OCI-LY7 (cell line): ENCODE measurements at regions not wholly inside any gene's neighbourhood (a gene's known extent, or its start where the extent isn't known, plus 50 kb on each side); places are given as distances from the start of the nearest gene placed in this dataset.

Experiments
- BruUV-seq: library from RNA; stranded (reverse); fragments of 400-500 nt; replicated peaks from 2 replicates; lab custom pipeline; 2021; lab: Mats Ljungman, UMichigan
- CTCF ChIA-PET: fragments of 300-600 bp; sonication (Branson Sonifier 250); formaldehyde crosslinking; loops from one replicate; lab custom pipeline; 2022; ENCODE audit warnings: antibody characterized with exemption; ENCODE audit not compliant: unreplicated experiment; lab: Charles Lee
- POLR2A ChIA-PET: fragments of 300-600 bp; sonication (Branson Sonifier 250); formaldehyde crosslinking; loops from one replicate; lab custom pipeline; 2022; ENCODE audit warnings: antibody characterized with exemption; lab: Charles Lee
- DNase-seq: peaks from one replicate; pipeline ENCODE4 v3.0.0-alpha.2; 2015; ENCODE audit warnings: low spot score
- H2AFZ ChIP-seq: fragments of 200-600 bp; sonication (generic), shearing (Covaris generic); 2 replicates; pipeline ENCODE4 v1.6.1; 2014; ENCODE audit warnings: mild to moderate bottlenecking, antibody characterized with exemption, low read length, moderate library complexity
- H3K27ac ChIP-seq: fragments of 200-600 bp; sonication (generic); 2 replicates; pipeline ENCODE4 v1.5.1; 2014; ENCODE audit warnings: mixed run types, low read depth, mild to moderate bottlenecking, moderate library complexity, low read length, inconsistent platforms; ENCODE audit not compliant: poor library complexity, severe bottlenecking
- H3K36me3 ChIP-seq: fragments of 200-600 bp; sonication (generic); 2 replicates; pipeline ENCODE4 v1.6.1; 2014; ENCODE audit warnings: mild to moderate bottlenecking, antibody characterized with exemption, low read length, moderate library complexity, mixed read lengths; ENCODE audit not compliant: insufficient read depth
- H3K4me1 ChIP-seq: fragments of 200-600 bp; sonication (generic); 2 replicates; pipeline ENCODE4 v1.5.1; 2014; ENCODE audit warnings: mild to moderate bottlenecking, low read length; ENCODE audit not compliant: insufficient read depth, poor library complexity, severe bottlenecking
- H3K4me2 ChIP-seq: fragments of 200-600 bp; sonication (generic); 2 replicates; pipeline ENCODE4 v1.6.1; 2014; ENCODE audit warnings: mild to moderate bottlenecking, low read length
- H3K4me3 ChIP-seq: fragments of 200-600 bp; sonication (generic); 2 replicates; pipeline ENCODE4 v1.5.1; 2014; ENCODE audit warnings: mild to moderate bottlenecking, low read depth, low read length; ENCODE audit not compliant: poor library complexity, severe bottlenecking
- H3K79me2 ChIP-seq: fragments of 200-600 bp; sonication (generic); 2 replicates; pipeline ENCODE4 v1.6.1; 2016; ENCODE audit warnings: low read depth, mild to moderate bottlenecking, low read length, moderate library complexity, mixed read lengths; ENCODE audit not compliant: insufficient read depth
- H3K9me2 ChIP-seq: fragments of 200-600 bp; sonication (generic); 2 replicates; pipeline ENCODE4 v1.6.1; 2016; ENCODE audit warnings: mild to moderate bottlenecking, low read length, mixed read lengths; ENCODE audit not compliant: insufficient read depth
- H3K9me3 ChIP-seq: fragments of 200-600 bp; sonication (generic); 2 replicates; pipeline ENCODE4 v1.6.1; 2014; ENCODE audit warnings: mild to moderate bottlenecking, mixed run types, low read length, mixed read lengths
- H4K20me1 ChIP-seq: fragments of 200-600 bp; sonication (generic); 2 replicates; pipeline ENCODE4 v1.6.1; 2014; ENCODE audit warnings: mild to moderate bottlenecking, antibody characterized with exemption, low read length, moderate library complexity, mixed read lengths; ENCODE audit not compliant: insufficient read depth
- CTCF ChIP-seq: fragments of 200-600 bp; sonication (generic); conservative IDR thresholded peaks from 2 replicates; pipeline ENCODE4 v1.5.1; 2014; ENCODE audit warnings: mild to moderate bottlenecking, antibody characterized with exemption, low read length, moderate library complexity, mixed read lengths
- EZH2phosphoT487 ChIP-seq: fragments of 200-600 bp; sonication (generic); IDR thresholded peaks from 2 replicates; pipeline ENCODE4 v1.6.1; 2018; ENCODE audit warnings: low read depth, borderline replicate concordance, mild to moderate bottlenecking, mixed run types, antibody characterized with exemption, low read length, moderate library complexity, mixed read lengths
- intact Hi-C: fragments of 100-400 bp; cut with micrococcal nuclease; formaldehyde crosslinking; loops from one replicate; pipeline ENCODE4 v1.10.0; 2022; ENCODE audit not compliant: unreplicated experiment

DNA sequence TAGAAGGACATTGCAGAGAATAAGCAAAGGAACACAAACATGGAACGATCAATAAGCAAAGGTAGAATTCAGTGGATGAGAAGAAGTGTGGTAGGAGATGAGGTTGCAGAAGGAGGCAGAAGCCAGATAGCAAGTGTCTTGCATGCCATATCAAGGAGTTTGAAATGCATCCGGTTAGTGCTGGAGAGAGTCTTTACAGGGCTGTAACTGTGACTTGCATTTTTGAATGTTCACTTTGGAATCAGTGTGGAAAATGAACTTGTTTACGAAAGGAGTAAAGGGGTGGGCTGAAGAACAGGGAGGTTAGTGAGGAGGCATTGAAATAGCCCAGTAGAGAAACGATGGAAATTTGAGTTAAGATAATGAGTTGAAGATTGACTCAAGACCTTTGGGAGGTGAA is 90.7 kb upstream of the MBNL2 start:
- TF ChIP-seq CTCF (no peak), EZH2phosphoT487 (no peak)
- Histone ChIP-seq H3K79me2 (no peaks in the 10 kb centered on the region), H3K9me3 (no peaks in the 10 kb centered on the region), H3K4me1 (no peaks in the 10 kb centered on the region), H2AFZ (no peak overlapping the region), H4K20me1 (no peaks in the 10 kb centered on the region), H3K9me2 (no peaks in the 10 kb centered on the region), H3K27ac (no peak overlapping the region), H3K4me3 (no peak overlapping the region), H3K36me3 (no peaks in the 10 kb centered on the region), H3K4me2 (no peak overlapping the region)
- POLR2A ChIA-PET: no interaction called here
- BruUV-seq: no TSS peak
- CTCF ChIA-PET: no interaction called here
- DNase-seq: no peak
- intact Hi-C loops: no loop called here

DNA sequence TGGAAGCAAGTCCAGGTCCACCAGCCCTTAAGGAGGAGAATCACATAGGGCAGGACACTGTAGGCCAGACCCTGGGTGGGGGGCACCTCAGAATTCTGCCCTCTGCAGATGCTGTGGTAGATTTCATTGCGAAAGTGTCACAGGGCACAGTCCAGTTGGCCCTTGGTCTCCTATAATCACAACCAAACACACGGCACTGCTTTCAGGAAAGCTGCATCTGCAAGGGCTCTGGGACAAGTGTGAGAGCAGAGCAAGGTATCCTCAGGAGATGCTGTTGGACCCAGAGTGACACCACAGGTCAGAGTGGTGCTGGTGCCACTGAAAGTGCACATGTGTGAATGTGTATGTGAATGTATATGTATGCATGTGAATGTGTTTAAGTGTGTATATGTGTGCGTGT is 88.6 kb upstream of the MBNL2 start:
- intact Hi-C loops: no loop called here
- Histone ChIP-seq H3K4me3 (no peak overlapping the region), H4K20me1 (no peaks in the 10 kb centered on the region), H3K4me1 (no peaks in the 10 kb centered on the region), H3K36me3 (no peaks in the 10 kb centered on the region), H3K79me2 (no peaks in the 10 kb centered on the region), H2AFZ (no peak overlapping the region), H3K9me2 (no peaks in the 10 kb centered on the region), H3K27ac (no peak overlapping the region), H3K4me2 (no peak overlapping the region), H3K9me3 (no peaks in the 10 kb centered on the region)
- no peak for DNase-seq
- ChIA-PET CTCF (no interaction called here), POLR2A (no interaction called here)
- BruUV-seq: no TSS peak
- TF ChIP-seq CTCF (no peak), EZH2phosphoT487 (no peak)

- POLR2A ChIA-PET: no interaction called here
- Histone ChIP-seq H3K9me2 (no peaks in the 10 kb centered on the region), H3K4me3 (no peak overlapping the region), H3K4me2 (no peak overlapping the region), H3K9me3 (no peaks in the 10 kb centered on the region), H3K79me2 (no peaks in the 10 kb centered on the region), H3K36me3 (no peaks in the 10 kb centered on the region), H2AFZ (no peak overlapping the region), H3K27ac (no peak overlapping the region), H4K20me1 (no peaks in the 10 kb centered on the region), H3K4me1 (no peaks in the 10 kb centered on the region)
- TF ChIP-seq CTCF (no peak), EZH2phosphoT487 (no peak)
- CTCF ChIA-PET: no interaction called here
- no TSS peak for BruUV-seq
- no peak for DNase-seq
- intact Hi-C loops: no loop called here
These were observed 88.2 kb upstream of the MBNL2 start for GRCh38 chr13:97133955-97134354.
